Thyroid gland (tissue), 4 donors: ENCODE measurements at regions not wholly inside any gene's neighbourhood (a gene's known extent, or its start where the extent isn't known, plus 50 kb on each side); places are given as distances from the start of the nearest gene placed in this dataset.

Source experiments
- DNase-seq, 2 donors: peaks; one replicate each; pipeline ENCODE4 v3.0.0-alpha.2; 2019
- H3K27ac ChIP-seq, 3 donors: fragments of 200-600 bp; sonication (generic); 1 replicate in 2 of 3; 2 replicates in 1 of 3; pipeline ENCODE4 v1.5.1; 2016 to 2019; ENCODE audit warnings: mild to moderate bottlenecking in 1 of 3, moderate library complexity in 1 of 3
- H3K27me3 ChIP-seq: fragments of 200-600 bp; sonication (generic); one replicate; pipeline ENCODE4 v1.5.1; 2019
- H3K36me3 ChIP-seq, 2 donors: fragments of 200-600 bp; sonication (generic); one replicate each; pipeline ENCODE4 v1.5.1; 2016 to 2019
- H3K4me1 ChIP-seq, 2 donors: fragments of 200-600 bp; sonication (generic); one replicate each; pipeline ENCODE4 v1.5.1; 2017 to 2019
- H3K4me3 ChIP-seq, 3 donors: fragments of 200-600 bp; sonication (generic); replicated peaks in 1 of 3; 1 replicate in 2 of 3; 2 replicates in 1 of 3; pipeline ENCODE4 v1.5.1; 2016; ENCODE audit warnings: mild to moderate bottlenecking in 1 of 3
- H3K9me3 ChIP-seq: fragments of 200-600 bp; sonication (generic); one replicate; pipeline ENCODE4 v1.5.1; 2017
- CTCF ChIP-seq, 6 experiments: fragments of 200-600 bp in 3 of 6; fragments of 450-650 bp in 3 of 6; sonication (generic) in 3 of 6; IDR thresholded peaks; one replicate each; pipeline ENCODE4 v1.5.1; 2016 to 2019; ENCODE audit warnings: antibody characterized with exemption in 6 of 6, mild to moderate bottlenecking in 2 of 6, inconsistent platforms in 1 of 6, moderate library complexity in 1 of 6
- POLR2A ChIP-seq, 2 donors: fragments of 450-650 bp; IDR thresholded peaks; one replicate each; pipeline ENCODE4 v1.6.1; 2017; ENCODE audit warnings: antibody characterized with exemption in 2 of 2, mild to moderate bottlenecking in 2 of 2, moderate library complexity in 1 of 2
- WGBS, 2 donors: methylation state at CpG; one replicate each; pipeline ENCODE4 v1.1.5; 2017; 5-methylcytosine and 5-hydroxymethylcytosine counted together
- intact Hi-C: fragments of 100-400 bp; cut with DNase I; formaldehyde crosslinking; loops from one replicate; pipeline ENCODE4 v1.15.1; 2023

GRCh38 chr11:116093065-116093464 lies 588.9 kb upstream of the CADM1 start:
- Histone ChIP-seq H3K9me3 (no peaks in the 10 kb centered on the region), H3K36me3 (no peaks in the 10 kb centered on the region), H3K27me3 (no peaks in the 10 kb centered on the region), H3K27ac (no peak overlapping the region), H3K4me1 (no peaks in the 10 kb centered on the region), H3K4me3 (no peak overlapping the region)
- 72 to 74% methylated on average over 7 of the region's 7 CpGs for WGBS, 2 donors
- TF ChIP-seq POLR2A (IDR thresholded peaks at IDR 0.05) (no peak), CTCF (IDR thresholded peaks at IDR 0.05) (no peak)
- intact Hi-C loops = no loop called here
- DNase-seq = no peak

- no peak overlapping the region for H3K27ac ChIP-seq
- H3K4me1 ChIP-seq = no peaks in the 10 kb centered on the region
- H3K4me3 ChIP-seq = no peak overlapping the region
- no peaks in the 10 kb centered on the region for H3K9me3 ChIP-seq
- no peak for DNase-seq
- H3K27me3 ChIP-seq = no peaks in the 10 kb centered on the region
- intact Hi-C loops = no loop called here
- TF ChIP-seq CTCF (IDR thresholded peaks at IDR 0.05) (no peak), POLR2A (IDR thresholded peaks at IDR 0.05) (no peak)
- no peaks in the 10 kb centered on the region for H3K36me3 ChIP-seq
- WGBS, 2 donors = 73 to 83% methylated on average over 1 of the region's 1 CpG
These were observed 582.2 kb upstream of the CADM1 start for GRCh38 chr11:116086426-116086825.

GRCh38 chr11:116085031-116085635 lies 580.9 kb upstream of the CADM1 start:
- Histone ChIP-seq H3K9me3 (no peaks in the 10 kb centered on the region), H3K4me3 (no peak overlapping the region), H3K27me3 (no peaks in the 10 kb centered on the region), H3K4me1 (no peaks in the 10 kb centered on the region), H3K27ac (no peak overlapping the region), H3K36me3 (no peaks in the 10 kb centered on the region)
- WGBS, 2 donors = 82 to 85% methylated on average over 7 of the region's 7 CpGs
- no peak for DNase-seq
- intact Hi-C loops = no loop called here
- TF ChIP-seq POLR2A (IDR thresholded peaks at IDR 0.05) = no peak
- no peak for TF ChIP-seq CTCF (IDR thresholded peaks at IDR 0.05)

GRCh38 chr11:116084511-116084910 lies 580.3 kb upstream of the CADM1 start:
- H3K27me3 ChIP-seq = no peaks in the 10 kb centered on the region
- H3K4me1 ChIP-seq = no peaks in the 10 kb centered on the region
- no peak overlapping the region for H3K27ac ChIP-seq
- intact Hi-C loops = no loop called here
- 75 to 80% methylated on average over 6 of the region's 6 CpGs for WGBS, 2 donors
- H3K9me3 ChIP-seq = no peaks in the 10 kb centered on the region
- H3K4me3 ChIP-seq = no peak overlapping the region
- DNase-seq = no peak
- H3K36me3 ChIP-seq = no peaks in the 10 kb centered on the region
- TF ChIP-seq CTCF (IDR thresholded peaks at IDR 0.05) (no peak), POLR2A (IDR thresholded peaks at IDR 0.05) (no peak)

GRCh38 chr11:116082256-116082655 lies 578.0 kb upstream of the CADM1 start:
- no peak for TF ChIP-seq POLR2A (IDR thresholded peaks at IDR 0.05)
- no peak for TF ChIP-seq CTCF (IDR thresholded peaks at IDR 0.05)
- 96 to 98% methylated on average over 5 of the region's 5 CpGs for WGBS, 2 donors
- no peaks in the 10 kb centered on the region for H3K9me3 ChIP-seq
- no peak for DNase-seq
- intact Hi-C loops = no loop called here
- H3K36me3 ChIP-seq = no peaks in the 10 kb centered on the region
- H3K27ac ChIP-seq = no peak overlapping the region
- no peaks in the 10 kb centered on the region for H3K4me1 ChIP-seq
- no peak overlapping the region for H3K4me3 ChIP-seq
- H3K27me3 ChIP-seq = no peaks in the 10 kb centered on the region
